Endothelial cell of umbilical vein (primary cell): ENCODE measurements at regions not wholly inside any gene's neighbourhood (a gene's known extent, or its start where the extent isn't known, plus 50 kb on each side); places are given as distances from the start of the nearest gene placed in this dataset.

Experiments used
- BruUV-seq: library from RNA; stranded (reverse); fragments of 400-500 nt; replicated peaks from 2 replicates; lab custom pipeline; 2021; lab: Mats Ljungman, UMichigan
- CTCF ChIA-PET: fragments of 300-600, 350-600 bp; sonication (Branson Sonifier 250); formaldehyde crosslinking; loops from one replicate; lab custom pipeline; 2021; ENCODE audit warnings: antibody characterized with exemption, inconsistent platforms; lab: Charles Lee
- POLR2A ChIA-PET: fragments of 300-600, 350-600 bp; sonication (Branson Sonifier 250); formaldehyde crosslinking; loops from one replicate; lab custom pipeline; 2021; ENCODE audit warnings: antibody characterized with exemption, inconsistent platforms; lab: Charles Lee
- DNase-seq: peaks from one replicate; pipeline ENCODE4 v3.0.0-alpha.2; 2011; ENCODE audit warnings: low read depth, low spot score
- FAIRE-seq: peaks from 2 replicates; lab custom pipeline; 2011; peaks lifted over from hg19 to GRCh38; lab: Jason Lieb, UNC
- H2AFZ ChIP-seq: 2 replicates; pipeline ENCODE4 v1.6.0; 2012; ENCODE audit warnings: low read depth, low read length, control low read depth, inconsistent platforms
- H3K27ac ChIP-seq: 2 replicates; pipeline ENCODE4 v1.5.1; 2011; ENCODE audit warnings: low read depth, mild to moderate bottlenecking, control low read depth, low read length, moderate library complexity; ENCODE audit not compliant: insufficient read depth
- H3K27me3 ChIP-seq, 2 experiments: 2 replicates each; pipeline versions ENCODE4 v1.6.0 to v1.6.1; 2011; ENCODE audit warnings: low read length in 2 of 2, mixed read lengths in 1 of 2; ENCODE audit not compliant: control insufficient read depth in 2 of 2, insufficient read depth in 2 of 2
- H3K36me3 ChIP-seq, 2 experiments: 2 replicates in 1 of 2; 3 replicates in 1 of 2; pipeline ENCODE4 v1.5.1; 2011; ENCODE audit warnings: low read length in 2 of 2, mild to moderate bottlenecking in 1 of 2, moderate library complexity in 1 of 2; ENCODE audit not compliant: control insufficient read depth in 2 of 2, insufficient read depth in 2 of 2; ENCODE audit errors: extremely low read depth in 1 of 2
- H3K4me1 ChIP-seq: 3 replicates; pipeline ENCODE4 v1.5.1; 2011; ENCODE audit warnings: mild to moderate bottlenecking, low read length; ENCODE audit not compliant: control insufficient read depth, insufficient read depth; ENCODE audit errors: extremely low read depth
- H3K4me2 ChIP-seq: 2 replicates; pipeline ENCODE4 v1.6.1; 2011; ENCODE audit warnings: low read length, control low read depth, mixed read lengths; ENCODE audit not compliant: insufficient read depth
- H3K4me3 ChIP-seq, 3 experiments: fragments of 200-600 bp in 1 of 3; sonication (generic), shearing (Covaris generic) in 1 of 3; replicated peaks in 1 of 3; 2 replicates each; pipeline ENCODE4 v1.5.1; 2011 to 2016; ENCODE audit warnings: control low read depth in 3 of 3, low read length in 3 of 3, mild to moderate bottlenecking in 2 of 3, inconsistent platforms in 1 of 3, low read depth in 1 of 3, moderate library complexity in 1 of 3; ENCODE audit not compliant: insufficient read depth in 1 of 3
- H3K79me2 ChIP-seq: 2 replicates; pipeline ENCODE4 v1.6.0; 2012; ENCODE audit warnings: low read length, inconsistent platforms; ENCODE audit not compliant: control insufficient read depth, insufficient read depth
- H3K9ac ChIP-seq: replicated peaks from 2 replicates; pipeline ENCODE3; 2011; ENCODE audit warnings: low read length, control low read depth; ENCODE audit not compliant: insufficient read depth; ENCODE audit errors: extremely low read depth
- H3K9me1 ChIP-seq: replicated peaks from 3 replicates; pipeline ENCODE4 v1.6.0; 2011; ENCODE audit warnings: mild to moderate bottlenecking, low read length; ENCODE audit not compliant: control insufficient read depth, insufficient read depth; ENCODE audit errors: extremely low read depth
- H3K9me3 ChIP-seq: replicated peaks from 2 replicates; pipeline ENCODE4 v1.5.1; 2012; ENCODE audit warnings: low read length, inconsistent platforms; ENCODE audit not compliant: control insufficient read depth, insufficient read depth
- H4K20me1 ChIP-seq: replicated peaks from 2 replicates; pipeline ENCODE3; 2011; ENCODE audit warnings: mild to moderate bottlenecking, low read length; ENCODE audit not compliant: control insufficient read depth, insufficient read depth; ENCODE audit errors: extremely low read depth
- CTCF ChIP-seq, 2 donors: IDR thresholded peaks; 1 replicate in 1 of 2; 2 replicates in 1 of 2; pipeline ENCODE4 v1.5.1; 2011; ENCODE audit warnings: low read length in 2 of 2, mild to moderate bottlenecking in 2 of 2, moderate library complexity in 2 of 2, control low read depth in 1 of 2, inconsistent platforms in 1 of 2, low read depth in 1 of 2; ENCODE audit not compliant: insufficient read depth in 1 of 2; ENCODE audit errors: extremely low read depth in 1 of 2
- EZH2 ChIP-seq: IDR thresholded peaks from 2 replicates; pipeline ENCODE4 v1.6.1; 2012; ENCODE audit warnings: borderline replicate concordance, low read depth, mild to moderate bottlenecking, moderate library complexity, low read length, inconsistent platforms; ENCODE audit not compliant: severe bottlenecking
- FOS ChIP-seq: IDR thresholded peaks from 2 replicates; pipeline ENCODE4 v1.6.1; 2011; ENCODE audit warnings: mild to moderate bottlenecking, low read length, moderate library complexity, borderline replicate concordance; ENCODE audit not compliant: insufficient read depth
- GATA2 ChIP-seq: IDR thresholded peaks from 2 replicates; pipeline ENCODE4 v1.7.0; 2011; ENCODE audit warnings: low read depth, mild to moderate bottlenecking, moderate library complexity, mixed read lengths, low read length; ENCODE audit not compliant: insufficient read length, insufficient read depth
- JUN ChIP-seq: IDR thresholded peaks from 2 replicates; pipeline ENCODE4 v1.6.1; 2011; ENCODE audit warnings: borderline replicate concordance, low read depth; ENCODE audit not compliant: insufficient read length, insufficient read depth
- MAX ChIP-seq: IDR thresholded peaks from 2 replicates; pipeline ENCODE4 v1.6.1; 2011; ENCODE audit not compliant: insufficient read depth, insufficient read length
- MYC ChIP-seq: IDR thresholded peaks from one replicate; pipeline ENCODE4 v1.6.1; 2011; ENCODE audit warnings: mild to moderate bottlenecking, low read depth, low read length
- POLR2A ChIP-seq: IDR thresholded peaks from 2 replicates; pipeline ENCODE4 v1.6.1; 2012; ENCODE audit warnings: low read depth, mild to moderate bottlenecking, control low read depth, low read length
- POLR2AphosphoS5 ChIP-seq: IDR thresholded peaks from 2 replicates; pipeline ENCODE4 v1.6.1; 2012; ENCODE audit warnings: low read depth, mild to moderate bottlenecking, control low read depth, low read length, moderate library complexity; ENCODE audit not compliant: insufficient read depth
- dilution Hi-C: fragments of 300-500 bp; cut with MboI; formaldehyde crosslinking; loops from one replicate; pipeline ENCODE4 v1.15.0; 2019; ENCODE audit warnings: low sequenced_read_pairs; ENCODE audit not compliant: extremely low pct_ligation_motif_present
- intact Hi-C: fragments of 100-400 bp; cut with micrococcal nuclease; formaldehyde crosslinking; loops from one replicate; pipeline ENCODE4 v1.10.0; 2022

- Histone ChIP-seq H3K9ac (no peak overlapping the region), H3K9me1 (no peaks in the 10 kb centered on the region), H3K9me3 (no peaks in the 10 kb centered on the region), H4K20me1 (no peaks in the 10 kb centered on the region), H3K27me3 (no peaks in the 10 kb centered on the region), H3K4me1 (no peaks in the 10 kb centered on the region), H3K4me3 (no peak overlapping the region), H2AFZ (no peak overlapping the region), H3K4me2 (no peak overlapping the region), H3K36me3 (no peaks in the 10 kb centered on the region), H3K27ac (no peak overlapping the region), H3K79me2 (no peaks in the 10 kb centered on the region)
- POLR2A ChIA-PET, result no interaction called here
- DNase-seq (no peak), FAIRE-seq (no peak)
- CTCF ChIA-PET, result no interaction called here
- intact Hi-C loops (no loop called here), dilution Hi-C loops (no loop called here)
- TF ChIP-seq GATA2 (no peak), CTCF (IDR thresholded peaks at IDR 0.05; ENCODE audit: extremely low read depth in 1 of 2, insufficient read depth in 1 of 2, low read depth in 1 of 2, low read length in 2 of 2) (no peak), JUN (no peak), FOS (no peak), POLR2AphosphoS5 (no peak), POLR2A (no peak), EZH2 (no peak), MYC (no peak), MAX (no peak)
- BruUV-seq, result no TSS peak
These were observed 171.5 kb downstream of the ZMAT3 start for GRCh38 chr3:178900029-178900646.
